ENCODE measurements at regions not wholly inside any gene's neighbourhood (a gene's known extent, or its start where the extent isn't known, plus 50 kb on each side); places are given as distances from the start of the nearest gene placed in this dataset.
A peak's percentile ranks its signal among the peaks of the same experiment; 100 is the strongest.

GRCh38 chr18:34122724-34123334, 101.9 kb downstream of the NOL4 start:
- Histone ChIP-seq H3K27ac (ENCODE audit: low read length) (no peak overlapping the region), H3K27me3 (ENCODE audit: control insufficient read depth, insufficient read depth, low read length) (no peaks in the 10 kb centered on the region), H3K9me3 (ENCODE audit: control insufficient read depth, insufficient read depth, low read depth, low read length) (no peaks in the 10 kb centered on the region), H3K4me1 (ENCODE audit: control insufficient read depth, insufficient read depth, low read length) (no peaks in the 10 kb centered on the region), H3K36me3 (ENCODE audit: control insufficient read depth, insufficient read depth, low read length) (no peaks in the 10 kb centered on the region), H3K4me3 (ENCODE audit: low read depth in 2 of 2, low read length in 2 of 2) (no peak overlapping the region)
- intact Hi-C loops (cut with micrococcal nuclease; ENCODE audit: unreplicated experiment) = loop anchor here (1.0 to 5.0 kb wide), 2 partner anchors 199 to 664 kb away; no protein-coding TSS in a partner anchor
- peak; percentile 69; the same call in 1 of the 2 replicates for ATAC-seq
- TF ChIP-seq, protein P1, sequence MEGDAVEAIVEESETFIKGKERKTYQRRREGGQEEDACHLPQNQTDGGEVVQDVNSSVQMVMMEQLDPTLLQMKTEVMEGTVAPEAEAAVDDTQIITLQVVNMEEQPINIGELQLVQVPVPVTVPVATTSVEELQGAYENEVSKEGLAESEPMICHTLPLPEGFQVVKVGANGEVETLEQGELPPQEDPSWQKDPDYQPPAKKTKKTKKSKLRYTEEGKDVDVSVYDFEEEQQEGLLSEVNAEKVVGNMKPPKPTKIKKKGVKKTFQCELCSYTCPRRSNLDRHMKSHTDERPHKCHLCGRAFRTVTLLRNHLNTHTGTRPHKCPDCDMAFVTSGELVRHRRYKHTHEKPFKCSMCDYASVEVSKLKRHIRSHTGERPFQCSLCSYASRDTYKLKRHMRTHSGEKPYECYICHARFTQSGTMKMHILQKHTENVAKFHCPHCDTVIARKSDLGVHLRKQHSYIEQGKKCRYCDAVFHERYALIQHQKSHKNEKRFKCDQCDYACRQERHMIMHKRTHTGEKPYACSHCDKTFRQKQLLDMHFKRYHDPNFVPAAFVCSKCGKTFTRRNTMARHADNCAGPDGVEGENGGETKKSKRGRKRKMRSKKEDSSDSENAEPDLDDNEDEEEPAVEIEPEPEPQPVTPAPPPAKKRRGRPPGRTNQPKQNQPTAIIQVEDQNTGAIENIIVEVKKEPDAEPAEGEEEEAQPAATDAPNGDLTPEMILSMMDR (IDR thresholded peaks at IDR 0.05) = peak; percentile 83; the same call in 1 of the 2 replicates
- no peak for TF ChIP-seq TCF7L2 (IDR thresholded peaks at IDR 0.05; ENCODE audit: low read depth, low read length)
- CTCF ChIA-PET = interaction anchor here (0.5 to 1.3 kb wide), 9 partner anchors 21 to 934 kb away, joined by 3 to 12 read pairs (median 4); no protein-coding TSS in a partner anchor
- peak; percentile 45 for DNase-seq (ENCODE audit: low read depth, low spot score)
- no TSS peak for BruUV-seq (replicated peaks)
- POLR2A ChIA-PET = no interaction called here
- in situ Hi-C loops (cut with HindIII; ENCODE audit: low pct_unique_long_range_greater_than_20kb, low sequenced_read_pairs) = no loop called here

DNA sequence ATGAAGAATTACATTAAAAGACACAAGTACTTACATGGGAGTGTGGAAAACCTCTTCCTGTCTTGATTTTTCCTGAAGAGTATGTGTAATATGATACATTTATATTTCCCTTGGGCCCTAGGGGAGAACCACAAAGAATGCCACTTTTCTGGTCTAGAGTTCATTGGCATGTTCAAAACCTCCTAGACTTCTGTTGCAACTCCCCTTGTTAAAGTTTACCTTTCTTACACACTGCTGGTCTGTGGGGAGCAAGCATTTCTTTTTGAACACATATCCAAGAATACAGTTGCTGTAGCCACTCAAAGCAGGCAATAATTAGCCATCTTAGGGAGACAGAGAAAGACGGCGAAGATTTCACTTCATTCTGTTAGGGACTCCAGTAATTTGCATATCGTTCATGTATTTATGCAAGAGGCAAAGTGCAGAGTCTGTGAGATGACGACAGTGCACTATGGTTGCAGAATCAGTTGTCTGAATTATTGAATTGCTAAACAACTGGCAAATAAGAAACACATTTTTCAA, 103.5 kb downstream of the NOL4 start:
- TF ChIP-seq, protein P1 (IDR thresholded peaks at IDR 0.05) = no peak
- TF ChIP-seq SIN3A (IDR thresholded peaks at IDR 0.05; ENCODE audit: borderline replicate concordance, insufficient read depth, low read depth, low read length) (no peak), TCF7L2 (IDR thresholded peaks at IDR 0.05; ENCODE audit: low read depth, low read length) (no peak), POLR2AphosphoS5 (IDR thresholded peaks at IDR 0.05; ENCODE audit: low read depth, low read length) (no peak), REST (IDR thresholded peaks at IDR 0.05; ENCODE audit: insufficient read depth in 1 of 2, low read depth in 2 of 2, low read length in 1 of 2) (no peak)
- in situ Hi-C loops (cut with HindIII; ENCODE audit: low pct_unique_long_range_greater_than_20kb, low sequenced_read_pairs) (no loop called here), intact Hi-C loops (cut with micrococcal nuclease; ENCODE audit: unreplicated experiment) (loop anchor here (5.0 kb wide), 1 partner anchor 666 kb away; no protein-coding TSS in a partner anchor)
- Histone ChIP-seq H3K36me3 (ENCODE audit: control insufficient read depth, insufficient read depth, low read length) (no peaks in the 10 kb centered on the region), H3K4me3 (ENCODE audit: low read depth in 2 of 2, low read length in 2 of 2) (no peak overlapping the region), H3K27ac (ENCODE audit: low read length) (no peak overlapping the region), H3K9me3 (ENCODE audit: control insufficient read depth, insufficient read depth, low read depth, low read length) (no peaks in the 10 kb centered on the region), H3K27me3 (ENCODE audit: control insufficient read depth, insufficient read depth, low read length) (no peaks in the 10 kb centered on the region), H3K4me1 (ENCODE audit: control insufficient read depth, insufficient read depth, low read length) (no peaks in the 10 kb centered on the region)
- POLR2A ChIA-PET = no interaction called here
- CTCF ChIA-PET = no interaction called here
- BruUV-seq (replicated peaks) = no TSS peak
- ATAC-seq (no peak), DNase-seq (ENCODE audit: low read depth, low spot score) (no peak)
